Stimulated activated CD4-positive, alpha-beta T cell treated with anti-CD3 and anti-CD28 coated beads, Interleukin-2, amount 100 ng/mL, for 48 hours (primary cell): ENCODE measurements at regions not wholly inside any gene's neighbourhood (a gene's known extent, or its start where the extent isn't known, plus 50 kb on each side); places are given as distances from the start of the nearest gene placed in this dataset.
"Not testable (repeated sequence)": the region's sequence is repeated elsewhere in the genome, so short reads cannot be mapped to it uniquely, and the experiment has no call there.

Experiments
- DNase-seq, 2 donors: peaks; one replicate each; pipeline ENCODE4 v3.0.0-alpha.2; 2020

DNA sequence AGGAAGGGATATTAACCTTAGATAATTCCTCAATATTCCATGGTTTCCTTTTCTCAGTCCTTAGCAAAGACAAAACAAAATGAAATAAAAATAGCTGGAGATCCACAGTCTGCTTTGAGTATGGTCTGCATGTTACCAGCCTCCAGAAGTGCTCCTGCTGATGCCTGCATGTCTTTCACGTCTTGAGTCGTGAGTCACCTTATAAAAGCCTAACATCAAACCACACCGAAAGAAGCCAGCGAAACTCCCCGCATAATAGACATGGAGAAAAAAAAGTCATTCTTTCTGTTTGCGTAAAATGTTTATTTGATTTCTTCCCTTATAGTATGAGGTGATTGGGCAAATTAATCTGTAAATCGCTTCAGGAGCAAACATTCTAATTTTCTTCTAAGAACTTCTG is 380.5 kb downstream of the SLCO4C1 start:
- DNase-seq, result no peak

DNA sequence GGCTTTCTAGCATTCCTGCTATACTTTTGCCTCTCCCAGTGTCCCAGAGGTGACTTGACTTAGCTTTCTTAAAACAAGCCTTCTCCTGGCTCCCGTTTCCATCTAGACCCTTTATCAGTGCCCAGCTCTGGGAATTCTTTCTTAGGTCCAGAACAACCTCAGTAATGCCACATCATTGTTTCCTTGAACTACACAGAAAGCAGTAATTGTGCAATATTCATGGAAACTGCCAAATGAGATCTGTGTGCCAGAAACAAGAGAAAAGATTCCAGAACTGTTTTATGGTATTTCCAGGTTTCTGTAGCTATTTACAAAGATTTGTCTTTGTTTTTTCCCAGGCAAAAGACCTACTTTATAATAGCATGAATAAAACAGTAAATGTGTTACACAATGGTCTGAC is 391.3 kb downstream of the SLCO4C1 start:
- DNase-seq, result no peak

DNA sequence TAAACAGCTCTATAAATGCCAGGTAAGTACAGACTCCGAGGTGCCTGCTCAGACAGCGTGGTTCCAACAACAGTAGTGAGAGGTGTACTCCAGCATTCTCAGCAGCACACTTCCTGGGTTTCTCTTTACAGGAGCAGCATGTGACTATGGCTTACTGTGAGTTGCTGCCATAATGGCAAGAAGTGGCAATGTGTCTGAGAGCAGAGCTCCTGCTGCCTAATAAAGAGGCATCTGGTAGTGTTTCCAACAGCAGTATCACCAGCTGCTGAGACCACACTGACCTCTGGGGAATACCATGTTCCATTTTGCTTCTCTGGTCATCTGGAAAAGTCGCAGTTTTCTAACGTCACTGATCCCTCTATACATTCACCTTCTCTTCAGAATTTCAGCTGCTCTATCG is 398.2 kb downstream of the SLCO4C1 start:
- no peak for DNase-seq

DNA sequence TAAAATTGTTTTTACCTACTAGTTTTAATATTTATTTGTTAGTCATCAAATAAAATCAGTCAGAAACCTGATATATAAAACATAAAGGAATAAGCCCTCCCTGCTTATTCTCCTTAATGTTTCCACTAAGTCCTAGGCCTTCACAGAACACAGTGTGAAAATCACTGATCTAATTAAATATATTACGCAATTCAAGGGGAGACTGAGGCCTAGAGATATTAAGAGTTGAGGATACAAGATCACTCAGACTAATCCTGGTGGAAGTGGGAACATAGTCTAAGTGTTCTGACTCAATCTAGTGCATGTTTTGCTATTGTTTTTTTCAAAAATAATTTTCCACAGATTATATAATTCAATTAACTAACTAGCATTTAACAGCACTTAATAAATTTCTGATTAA is 401.1 kb downstream of the SLCO4C1 start:
- DNase-seq, result no peak

DNA sequence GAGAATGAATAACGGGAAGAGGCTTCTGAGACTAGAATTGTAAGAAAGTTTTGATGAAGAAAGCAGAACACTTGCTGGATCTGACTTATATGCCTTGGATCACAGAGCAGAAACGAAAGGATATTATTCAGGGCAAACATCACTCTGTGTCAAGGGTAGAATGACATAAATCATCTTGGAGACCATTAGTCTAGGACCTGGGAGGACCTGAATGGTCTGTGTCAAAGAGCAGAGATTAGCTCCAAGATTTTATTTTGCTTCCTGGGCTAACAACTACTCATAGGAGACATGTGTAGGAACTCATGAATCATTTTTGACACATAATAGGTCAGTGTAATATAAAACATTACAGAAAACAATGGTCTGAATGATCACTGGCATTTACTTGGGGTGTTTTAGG is 417.9 kb downstream of the SLCO4C1 start:
- DNase-seq, result no peak

DNA sequence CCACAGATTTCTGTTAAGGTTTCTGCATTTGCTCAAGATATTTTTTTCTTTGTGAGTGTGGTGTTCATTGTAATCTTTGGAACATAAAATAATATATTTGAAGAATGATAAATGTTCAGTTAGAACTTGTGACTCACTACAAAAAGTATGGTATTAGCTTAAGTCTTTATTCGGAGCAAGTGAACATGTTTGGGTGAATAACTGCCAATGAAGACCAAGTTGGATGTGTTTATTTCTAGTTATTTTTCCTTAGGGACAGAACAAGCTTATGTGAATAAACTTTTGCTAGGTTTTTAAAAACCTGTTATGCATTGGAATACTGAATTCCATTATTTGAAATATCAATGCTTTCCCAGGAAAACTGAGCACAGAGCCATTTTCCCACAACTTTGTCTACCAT is 418.6 kb downstream of the SLCO4C1 start:
- DNase-seq, result no peak

DNA sequence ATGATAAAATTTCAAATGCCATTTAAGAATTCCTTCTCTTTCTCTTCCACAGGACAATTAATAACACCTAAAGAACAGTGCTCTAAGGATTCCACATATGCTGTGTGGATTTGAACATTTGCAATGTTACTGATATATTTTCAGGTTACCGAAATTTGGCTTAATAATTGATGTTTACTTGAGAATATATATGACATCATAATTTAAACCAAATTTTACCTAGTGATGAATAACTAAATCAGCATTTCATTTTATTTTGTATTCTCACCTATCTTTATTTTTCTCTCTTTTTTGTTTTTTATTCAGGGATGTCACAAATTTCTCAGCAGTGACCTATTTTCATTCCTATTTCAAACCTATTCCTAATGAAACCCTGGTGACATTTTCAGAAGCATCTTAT is 429.6 kb downstream of the SLCO4C1 start:
- DNase-seq, result no peak

DNA sequence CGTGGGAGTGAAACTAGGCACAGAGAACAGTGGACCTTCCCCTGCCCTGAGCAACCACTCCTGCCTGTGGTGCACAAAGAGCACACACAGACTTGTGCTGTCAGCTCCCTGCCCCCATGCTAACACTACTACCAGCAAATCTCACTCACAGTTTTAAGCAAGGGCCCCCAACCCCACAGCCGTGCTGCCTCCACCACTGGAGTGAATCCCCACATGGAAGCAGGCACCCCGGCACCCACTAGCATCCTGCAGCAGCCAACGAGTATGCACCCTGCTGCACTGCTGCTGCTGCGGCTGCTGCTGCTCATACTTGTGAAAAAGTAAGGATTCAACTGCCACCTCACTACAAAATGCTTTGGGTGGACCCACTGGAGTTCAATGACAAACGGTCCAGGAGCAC is 435.5 kb downstream of the SLCO4C1 start:
- DNase-seq, result no peak

DNA sequence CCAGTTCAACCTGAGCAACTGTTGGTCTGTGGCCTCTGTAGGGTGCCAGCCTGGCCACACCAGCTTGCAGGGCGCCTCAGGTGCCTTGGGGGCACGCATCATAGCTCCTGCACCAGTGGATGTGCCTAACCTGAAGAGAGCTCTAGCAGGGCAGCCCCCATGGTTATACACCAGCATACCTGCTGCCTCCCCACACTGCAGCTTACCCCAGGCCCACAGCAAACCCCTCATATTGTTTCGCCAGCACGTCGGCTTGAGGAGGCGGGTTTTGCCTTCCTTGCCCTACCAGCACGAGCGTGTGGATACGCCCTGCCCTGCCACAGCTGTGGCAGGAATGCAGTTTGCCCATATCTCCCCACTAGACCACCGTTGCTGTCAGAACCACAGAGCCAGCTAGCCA is 435.9 kb downstream of the SLCO4C1 start:
- DNase-seq, result no peak

DNA sequence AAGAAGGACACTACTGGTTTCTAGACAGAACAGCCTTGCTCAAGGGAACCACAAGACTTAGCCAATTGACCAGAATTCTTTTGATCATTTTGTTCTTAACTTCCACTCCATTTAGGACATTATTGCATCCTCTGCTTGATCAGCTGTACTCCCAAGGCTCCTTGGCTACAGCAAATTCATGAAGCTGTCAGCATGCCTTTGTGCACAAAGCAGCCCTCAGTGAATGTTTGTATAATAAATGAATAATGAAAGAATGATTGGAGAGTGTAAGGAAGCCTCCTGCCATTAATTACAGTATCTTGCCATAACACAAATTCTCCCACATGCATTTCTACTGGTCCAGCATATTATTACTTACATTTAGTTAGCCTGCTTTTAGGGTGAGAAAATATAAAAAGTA is 449.6 kb downstream of the SLCO4C1 start:
- no peak for DNase-seq

DNA sequence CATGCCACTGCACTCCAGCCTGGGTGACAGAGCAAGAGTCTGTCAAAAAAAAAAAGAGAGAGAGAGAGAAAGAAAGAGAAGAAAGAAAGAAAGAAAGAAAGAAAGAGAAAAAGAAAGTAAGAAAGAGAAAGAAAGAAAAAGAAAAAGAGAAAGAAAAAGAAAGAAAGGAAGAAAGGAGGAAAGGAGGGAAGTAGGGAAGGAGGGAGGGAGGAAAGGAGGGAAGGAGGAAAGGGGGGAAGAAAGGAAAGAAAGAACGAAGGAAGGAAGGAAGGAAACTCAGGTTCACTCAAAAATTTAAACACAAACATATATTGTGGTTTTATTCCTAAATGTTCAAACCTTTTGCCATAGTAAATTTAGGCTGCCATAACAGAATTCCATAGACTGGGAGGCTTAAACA is 453.0 kb downstream of the SLCO4C1 start:
- DNase-seq, result no peak

DNA sequence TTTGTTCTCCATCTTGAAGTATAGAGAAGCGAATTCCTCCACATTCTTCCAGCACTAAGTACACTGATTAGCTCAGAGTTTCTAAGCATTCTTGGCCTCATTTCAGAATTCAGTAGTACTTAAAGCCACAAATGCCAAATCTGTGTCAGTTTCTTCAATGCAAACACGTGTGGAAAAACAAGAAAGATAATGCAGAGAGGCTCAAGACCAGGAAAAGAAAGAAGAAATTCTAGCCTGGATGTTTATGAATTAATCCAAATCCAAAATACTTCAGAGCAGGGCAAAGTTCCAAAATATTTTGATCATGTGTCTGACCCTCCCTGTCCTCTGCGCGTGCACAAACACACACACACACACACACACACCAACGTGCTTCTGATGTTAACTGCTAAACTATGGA is 457.6 kb downstream of the SLCO4C1 start:
- DNase-seq, result no peak

DNA sequence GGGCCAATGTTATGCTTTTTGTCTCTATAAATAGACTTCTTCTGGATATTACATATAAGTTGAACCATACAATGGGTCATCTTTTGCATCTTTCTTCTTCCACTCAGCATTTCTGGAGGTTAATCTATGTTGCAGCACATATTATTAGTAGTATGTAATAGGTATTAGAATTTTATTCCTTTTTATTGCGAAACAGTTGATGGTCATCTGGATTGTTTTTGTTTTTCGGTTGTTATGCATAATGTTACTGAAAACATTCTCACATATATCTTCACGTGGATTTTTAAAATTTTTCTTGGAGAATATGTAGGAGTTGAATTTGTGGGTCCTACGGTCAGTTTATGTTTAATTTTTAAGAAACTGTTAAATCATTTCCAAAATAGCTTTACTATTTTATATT is 466.8 kb downstream of the SLCO4C1 start:
- DNase-seq, result no peak

DNA sequence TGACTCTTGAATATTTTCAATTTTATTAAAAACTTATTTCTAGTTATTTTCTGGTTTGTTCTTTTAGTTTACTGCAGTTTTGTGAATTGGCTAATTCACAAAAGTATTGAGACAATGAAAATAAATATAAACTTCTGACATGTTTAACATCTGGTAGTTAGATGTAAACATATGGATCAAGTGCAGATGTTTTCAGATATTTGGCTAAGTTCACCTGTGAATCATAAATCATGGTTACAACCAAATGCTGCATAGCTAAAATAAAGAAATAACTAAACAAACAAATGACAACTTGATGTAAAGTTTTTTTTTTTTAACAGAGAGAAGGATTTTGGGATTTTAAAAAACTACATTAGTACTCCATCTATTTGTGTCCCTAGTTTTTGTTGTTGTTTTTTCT is 484.6 kb downstream of the SLCO4C1 start:
- DNase-seq, result no peak

DNA sequence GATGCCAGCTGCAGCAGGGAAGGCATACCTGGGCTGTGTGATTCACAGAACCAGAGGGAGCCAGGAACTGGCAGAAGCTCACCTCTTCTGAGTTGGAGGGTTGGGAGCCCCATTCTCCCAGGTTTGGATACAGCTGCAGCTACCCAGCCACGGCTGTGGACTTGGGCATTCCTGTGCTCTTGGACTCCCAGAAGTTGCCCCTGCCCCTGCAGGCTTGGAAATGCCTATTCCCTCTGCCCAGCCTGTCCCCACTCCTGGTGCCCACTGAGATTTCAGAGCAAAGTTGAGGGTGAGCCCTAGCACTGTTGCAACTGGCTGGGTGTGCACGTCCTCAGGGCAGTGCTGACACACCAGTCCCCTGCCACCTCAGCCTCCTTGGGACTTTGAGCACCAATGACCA is 489.7 kb downstream of the SLCO4C1 start:
- DNase-seq, result no peak

DNA sequence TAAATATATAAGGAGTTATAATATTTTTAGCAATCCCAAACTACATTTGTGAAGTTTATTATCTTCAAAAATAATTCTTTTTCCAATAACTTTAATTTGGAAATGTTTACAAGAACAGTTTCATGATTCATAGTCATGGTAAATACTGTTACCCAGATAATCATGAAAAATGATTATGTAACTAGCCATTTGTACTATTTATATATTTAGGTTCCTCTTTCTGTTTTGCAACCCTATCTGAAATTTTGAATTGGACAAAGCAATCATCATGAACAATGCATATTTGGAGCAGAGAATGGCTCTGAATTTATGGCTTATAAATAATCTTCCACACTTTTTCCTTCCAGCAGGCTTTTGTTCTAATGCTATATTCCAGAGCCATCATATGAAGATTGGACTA is 499.7 kb downstream of the SLCO4C1 start:
- no peak for DNase-seq

DNA sequence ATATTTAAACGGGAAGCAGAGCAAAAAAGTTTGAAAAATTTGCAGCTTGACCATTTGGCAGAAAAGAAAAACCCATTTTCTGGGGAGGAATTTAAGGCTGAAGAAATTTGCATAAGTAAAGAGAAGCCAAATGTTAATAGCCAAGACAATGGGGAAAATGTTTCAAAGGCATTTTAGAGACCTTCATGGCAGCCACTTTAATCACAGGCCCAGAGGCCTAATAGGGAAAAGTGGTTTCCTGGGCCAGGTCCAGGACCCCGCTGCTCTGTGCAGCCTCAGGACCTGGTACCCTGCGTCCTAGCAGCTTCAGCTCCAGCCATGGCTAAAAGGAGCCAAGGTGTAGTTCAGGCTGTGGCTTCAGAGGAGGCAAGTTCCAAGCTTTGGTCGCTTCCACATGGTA is 507.3 kb downstream of the SLCO4C1 start:
- no peak for DNase-seq

DNA sequence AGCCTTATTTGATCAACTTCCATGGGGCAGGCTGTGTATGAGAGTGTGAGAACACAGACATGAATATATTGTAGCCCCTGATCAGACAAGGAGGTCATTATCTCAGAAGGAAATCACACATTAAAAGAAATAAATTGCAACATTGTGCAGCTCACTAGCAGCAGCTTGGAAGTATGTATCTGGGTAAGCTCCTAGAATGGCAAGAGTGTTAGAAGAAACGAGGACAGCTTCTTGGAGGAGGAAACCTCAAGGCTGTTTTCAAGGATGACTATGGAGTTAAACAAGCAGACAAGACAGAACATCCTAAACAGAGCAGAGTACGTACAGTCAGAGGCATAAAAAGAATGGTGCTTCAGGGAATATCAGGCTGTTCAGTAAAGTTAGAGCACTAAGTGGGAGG is 511.0 kb downstream of the SLCO4C1 start:
- no peak for DNase-seq

DNA sequence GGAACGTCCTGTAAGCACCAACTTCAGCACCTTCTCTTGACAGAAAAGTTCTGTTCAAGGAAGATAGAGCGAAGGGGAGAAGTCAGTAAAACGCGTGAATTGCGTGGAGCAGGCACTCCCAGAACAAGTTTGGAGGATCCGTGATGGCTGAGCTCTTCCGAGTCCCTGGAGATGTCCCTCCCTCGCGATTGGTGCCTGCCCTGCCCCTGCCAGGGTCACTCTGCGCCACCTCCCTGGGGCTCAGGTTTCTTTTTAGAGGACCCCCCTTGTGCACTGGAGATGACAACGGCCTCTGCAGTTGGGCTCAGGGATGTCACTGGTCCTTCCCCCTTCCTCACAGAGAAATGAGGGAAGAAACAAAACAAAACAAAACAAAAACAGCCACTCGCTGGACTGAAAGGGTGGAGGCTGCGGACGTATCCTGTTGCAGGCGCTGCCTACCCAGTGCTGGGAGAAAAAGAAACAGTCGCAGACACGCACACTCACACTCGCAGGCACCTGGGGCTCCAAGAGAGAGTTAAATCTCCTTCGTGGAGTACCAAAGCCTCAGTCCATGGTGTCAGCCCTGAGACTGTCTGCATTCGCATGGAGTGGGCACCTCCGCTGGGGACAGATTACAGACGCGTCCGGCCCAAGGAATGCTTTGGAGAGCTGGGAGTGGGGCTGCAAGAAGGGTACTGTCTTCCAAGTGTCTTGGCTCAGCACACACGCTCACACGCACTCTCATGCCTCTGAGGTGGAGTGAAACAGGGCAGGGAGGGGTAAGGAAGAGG is 512.7 kb downstream of the SLCO4C1 start:
- DNase-seq, result no peak

DNA sequence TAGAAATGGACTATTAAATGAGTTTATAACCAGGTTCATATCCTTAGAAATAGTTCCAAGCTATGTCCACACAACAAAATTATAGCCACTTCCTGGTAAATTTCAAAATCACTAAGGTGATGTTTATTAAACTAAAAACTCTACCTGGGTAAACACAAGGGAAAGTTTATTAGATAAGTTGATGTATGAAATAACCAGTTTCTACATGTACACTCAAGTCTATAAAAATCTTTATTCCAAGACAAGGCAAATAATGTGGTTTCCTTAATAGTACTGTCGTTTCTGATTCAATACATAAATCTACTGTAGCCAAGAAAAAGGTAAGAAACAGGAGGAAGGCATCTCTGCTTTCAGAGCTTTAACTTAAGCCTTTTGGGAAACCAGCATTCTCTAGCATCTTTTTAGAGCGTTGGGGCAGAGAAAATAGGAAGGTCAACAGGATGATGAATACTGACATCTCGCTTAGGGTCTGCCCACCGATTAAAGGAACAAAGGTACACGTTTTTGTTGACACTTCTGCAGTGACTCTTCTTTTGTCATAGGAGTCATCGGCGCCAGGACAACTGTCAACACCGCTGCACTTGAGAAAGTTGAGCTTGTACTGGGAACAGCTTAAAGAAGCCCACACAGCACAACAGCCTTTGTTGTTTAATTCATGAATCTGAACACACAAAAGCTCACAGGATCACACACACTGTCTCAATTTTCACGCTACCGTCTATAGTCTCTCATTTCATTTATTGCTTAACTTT is 513.6 kb downstream of the SLCO4C1 start:
- no peak for DNase-seq

DNA sequence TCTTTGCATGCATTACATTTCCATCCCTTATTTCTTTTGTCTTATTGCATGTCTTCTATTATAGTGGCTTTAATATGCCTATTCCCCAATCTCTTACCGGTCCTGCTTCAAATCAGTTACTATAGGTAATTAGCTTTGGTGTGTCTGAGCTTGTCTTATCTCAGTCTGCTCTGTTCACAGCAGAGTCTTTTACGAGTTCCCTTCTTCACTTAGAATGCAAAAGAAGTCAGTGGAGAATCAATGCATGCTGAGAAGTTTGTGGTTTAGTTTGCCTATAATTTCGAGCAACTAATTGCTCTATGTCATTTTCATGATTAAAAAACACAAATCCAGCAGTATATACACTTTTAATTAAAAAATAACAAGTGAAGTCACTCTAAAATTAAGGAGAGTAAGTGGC is 545.0 kb downstream of the SLCO4C1 start:
- no peak for DNase-seq

DNA sequence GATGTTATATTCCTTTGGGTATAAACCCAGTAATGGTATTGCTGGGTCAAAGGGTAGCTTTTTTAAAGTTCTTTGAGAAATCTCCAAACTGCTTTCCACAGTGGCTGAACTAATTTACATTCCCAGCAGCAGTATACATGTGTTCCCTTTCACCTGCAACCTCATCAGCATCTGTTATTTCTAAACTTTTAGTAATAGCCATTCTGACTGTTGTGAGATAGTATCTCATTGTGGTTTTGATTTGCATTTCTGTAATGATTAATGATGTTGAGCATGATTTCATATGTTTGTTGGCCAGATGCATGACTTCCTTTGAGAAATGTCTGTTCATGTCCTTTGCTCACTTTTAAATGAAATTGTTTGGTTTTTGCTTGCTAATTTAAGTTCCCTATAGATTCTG is 553.1 kb downstream of the SLCO4C1 start:
- not testable (repeated sequence) for DNase-seq

DNA sequence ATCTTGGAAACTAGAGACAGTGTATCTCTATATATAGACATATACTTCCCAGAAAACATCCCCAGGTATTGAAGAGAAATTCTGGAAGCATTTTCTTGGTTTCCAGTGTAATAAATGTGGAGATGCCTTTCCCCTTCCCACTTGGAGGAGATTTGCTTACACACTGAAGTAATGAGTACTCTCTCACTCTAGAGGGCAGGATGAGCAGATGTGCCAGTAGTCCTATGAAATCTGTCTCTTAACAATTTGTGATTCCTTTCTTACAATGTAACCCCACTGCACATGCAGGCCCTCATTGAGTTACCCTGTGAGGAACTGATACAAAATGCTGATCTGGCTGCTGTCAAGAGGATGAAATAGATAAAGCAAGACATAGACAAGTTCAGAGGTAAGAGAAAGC is 567.2 kb downstream of the SLCO4C1 start:
- no peak for DNase-seq

DNA sequence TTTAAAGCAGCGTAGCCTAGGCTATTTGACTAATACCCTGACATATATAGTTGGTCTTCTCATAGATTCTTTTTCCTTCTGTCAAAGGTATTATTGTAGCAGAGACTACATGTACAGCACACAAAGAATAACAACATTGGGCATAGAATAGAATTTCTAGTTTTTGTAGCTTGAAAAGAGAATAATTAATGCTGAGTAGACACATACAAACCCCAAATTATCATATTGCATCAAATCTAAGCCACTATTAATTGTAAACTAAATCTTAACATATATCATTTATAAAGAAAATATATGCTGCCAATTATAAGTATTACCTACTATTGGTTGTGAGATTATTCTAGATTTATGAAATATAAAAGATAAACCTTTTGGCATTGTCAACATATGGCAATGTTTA is 574.5 kb downstream of the SLCO4C1 start:
- DNase-seq, result no peak

DNA sequence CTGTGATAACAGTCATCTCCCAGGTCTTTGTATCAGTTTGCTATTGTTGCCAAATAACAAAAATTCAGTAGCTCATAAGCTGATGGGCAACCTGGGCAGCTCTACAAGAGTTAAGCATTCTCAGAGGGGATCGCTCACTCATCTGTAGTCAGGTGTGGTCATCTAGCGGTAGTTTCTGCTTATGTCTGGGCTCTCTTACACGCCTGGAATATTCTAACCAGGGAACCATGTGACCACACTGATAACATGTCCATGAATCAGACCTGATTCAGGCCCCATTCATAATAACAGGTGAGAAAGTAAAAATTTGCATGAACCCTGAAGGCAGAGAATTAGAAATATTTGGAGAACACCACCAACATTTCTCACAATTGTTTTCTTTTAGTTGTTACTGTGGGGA is 576.1 kb downstream of the SLCO4C1 start:
- no peak for DNase-seq
